ENCODE measurements at regions not wholly inside any gene's neighbourhood (a gene's known extent, or its start where the extent isn't known, plus 50 kb on each side); places are given as distances from the start of the nearest gene placed in this dataset.
"Not testable (repeated sequence)": the region's sequence is repeated elsewhere in the genome, so short reads cannot be mapped to it uniquely, and the experiment has no call there.

- no peak for DNase-seq (ENCODE audit: low read depth)
- no peak overlapping the region for H3K4me3 ChIP-seq (ENCODE audit: low read depth, low read length)
- TF ChIP-seq CTCF (IDR thresholded peaks at IDR 0.05; ENCODE audit: insufficient read depth, low read length), result no peak
These were observed 111.5 kb downstream of the MDH1 start for GRCh38 chr2:63700271-63700670.

- no peak for TF ChIP-seq CTCF (IDR thresholded peaks at IDR 0.05; ENCODE audit: insufficient read depth, low read length)
- DNase-seq (ENCODE audit: low read depth), result no peak
- no peak overlapping the region for H3K4me3 ChIP-seq (ENCODE audit: low read depth, low read length)
These were observed 112.6 kb downstream of the MDH1 start for GRCh38 chr2:63701406-63701805.

- H3K4me3 ChIP-seq (ENCODE audit: low read depth, low read length); DNase-seq (ENCODE audit: low read depth): not testable (repeated sequence)
These were observed 117.3 kb downstream of the MDH1 start for GRCh38 chr2:63706084-63706483.

- no peak for TF ChIP-seq CTCF (IDR thresholded peaks at IDR 0.05; ENCODE audit: insufficient read depth, low read length)
- no peak overlapping the region for H3K4me3 ChIP-seq (ENCODE audit: low read depth, low read length)
- no peak for DNase-seq (ENCODE audit: low read depth)
These were observed 122.0 kb downstream of the MDH1 start for GRCh38 chr2:63710732-63711131.

GRCh38 chr2:63712748-63713147 is 124.0 kb downstream of the MDH1 start:
- no peak overlapping the region for H3K4me3 ChIP-seq (ENCODE audit: low read depth, low read length)
- no peak for TF ChIP-seq CTCF (IDR thresholded peaks at IDR 0.05; ENCODE audit: insufficient read depth, low read length)
- DNase-seq (ENCODE audit: low read depth), result peak; percentile 43

GRCh38 chr2:63716146-63716545 is 125.5 kb upstream of the UGP2 start:
- DNase-seq (ENCODE audit: low read depth), result no peak
- no peak overlapping the region for H3K4me3 ChIP-seq (ENCODE audit: low read depth, low read length)
- TF ChIP-seq CTCF (IDR thresholded peaks at IDR 0.05; ENCODE audit: insufficient read depth, low read length), result no peak

GRCh38 chr2:63719052-63719451 is 122.6 kb upstream of the UGP2 start:
- no peak for DNase-seq (ENCODE audit: low read depth)
- H3K4me3 ChIP-seq (ENCODE audit: low read depth, low read length), result no peak overlapping the region
- TF ChIP-seq CTCF (IDR thresholded peaks at IDR 0.05; ENCODE audit: insufficient read depth, low read length), result no peak
